ENCODE measurements at regions not wholly inside any gene's neighbourhood (a gene's known extent, or its start where the extent isn't known, plus 50 kb on each side); places are given as distances from the start of the nearest gene placed in this dataset.

DNA sequence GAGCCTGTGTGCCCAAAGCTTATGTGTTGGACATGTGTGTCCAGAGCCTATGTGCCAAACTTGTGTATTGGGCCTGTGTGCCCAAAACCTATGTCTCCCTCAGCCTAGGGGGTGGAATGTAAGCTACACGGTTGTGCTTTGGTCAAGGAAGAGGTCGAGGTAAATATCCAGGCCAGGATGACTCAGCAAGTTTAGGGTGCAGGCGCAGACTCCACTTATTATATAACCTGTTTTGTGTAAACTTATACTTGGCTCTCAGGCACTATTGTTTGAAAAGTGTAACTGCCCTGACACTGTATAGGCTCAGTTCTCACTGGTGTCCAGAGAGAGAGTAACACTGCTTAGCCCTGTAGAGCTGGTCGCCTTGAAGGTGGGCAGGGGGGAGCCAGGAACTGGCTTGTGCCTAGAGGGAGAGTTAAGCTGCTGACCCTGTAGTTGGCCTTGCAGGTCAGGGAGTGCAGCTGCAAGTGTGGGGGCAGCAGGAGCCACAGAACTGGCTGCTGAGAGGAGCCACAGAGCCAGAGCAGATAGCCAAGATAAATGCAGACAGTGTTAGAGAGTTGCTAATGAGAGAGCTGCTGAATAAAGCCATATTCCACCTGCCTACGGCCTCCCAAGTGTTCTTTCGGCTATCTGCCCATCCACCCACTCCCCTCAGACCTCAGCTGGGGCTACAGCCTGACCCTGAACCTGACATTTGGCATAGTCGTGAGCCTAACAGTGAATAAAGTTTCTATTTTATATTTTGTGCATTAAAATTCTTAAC, 517.2 kb upstream of the SLITRK1 start:
- TF ChIP-seq, protein P1, sequence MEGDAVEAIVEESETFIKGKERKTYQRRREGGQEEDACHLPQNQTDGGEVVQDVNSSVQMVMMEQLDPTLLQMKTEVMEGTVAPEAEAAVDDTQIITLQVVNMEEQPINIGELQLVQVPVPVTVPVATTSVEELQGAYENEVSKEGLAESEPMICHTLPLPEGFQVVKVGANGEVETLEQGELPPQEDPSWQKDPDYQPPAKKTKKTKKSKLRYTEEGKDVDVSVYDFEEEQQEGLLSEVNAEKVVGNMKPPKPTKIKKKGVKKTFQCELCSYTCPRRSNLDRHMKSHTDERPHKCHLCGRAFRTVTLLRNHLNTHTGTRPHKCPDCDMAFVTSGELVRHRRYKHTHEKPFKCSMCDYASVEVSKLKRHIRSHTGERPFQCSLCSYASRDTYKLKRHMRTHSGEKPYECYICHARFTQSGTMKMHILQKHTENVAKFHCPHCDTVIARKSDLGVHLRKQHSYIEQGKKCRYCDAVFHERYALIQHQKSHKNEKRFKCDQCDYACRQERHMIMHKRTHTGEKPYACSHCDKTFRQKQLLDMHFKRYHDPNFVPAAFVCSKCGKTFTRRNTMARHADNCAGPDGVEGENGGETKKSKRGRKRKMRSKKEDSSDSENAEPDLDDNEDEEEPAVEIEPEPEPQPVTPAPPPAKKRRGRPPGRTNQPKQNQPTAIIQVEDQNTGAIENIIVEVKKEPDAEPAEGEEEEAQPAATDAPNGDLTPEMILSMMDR (conservative IDR thresholded peaks at IDR 0.05) = no peak

DNA sequence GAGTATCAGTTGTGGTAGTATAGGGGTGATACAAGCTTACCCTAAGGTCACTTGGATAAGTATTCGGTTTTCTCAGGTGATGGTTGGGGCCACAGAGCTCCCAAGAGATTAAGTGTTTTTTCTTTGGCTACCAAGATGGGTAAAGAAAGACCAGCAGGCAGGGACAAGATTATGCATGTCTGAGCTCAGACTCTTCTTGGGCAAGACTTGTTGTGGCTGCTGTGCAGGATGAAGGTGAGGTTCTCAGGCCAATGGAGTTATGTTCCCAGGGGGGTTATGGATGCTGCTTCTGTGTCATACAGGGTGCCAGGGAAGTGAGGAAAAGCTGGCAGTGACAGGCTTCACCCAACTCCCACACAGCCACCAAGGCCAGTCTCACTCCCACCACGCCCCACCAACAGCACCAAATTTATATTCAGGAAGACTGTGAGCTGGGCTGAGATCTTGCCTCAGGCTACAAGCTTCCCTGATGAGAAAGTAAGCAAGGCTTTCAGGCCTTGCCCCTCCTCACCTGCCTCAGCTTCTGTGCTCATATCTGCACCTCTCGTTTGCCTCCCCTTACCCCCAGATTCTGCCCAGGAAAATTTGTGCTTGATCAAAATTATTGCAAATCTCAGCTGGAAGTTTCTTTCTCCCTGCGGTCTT, 511.8 kb upstream of the SLITRK1 start:
- H3K27ac ChIP-seq = no peak overlapping the region
- TF ChIP-seq, protein P1 (conservative IDR thresholded peaks at IDR 0.05) = no peak

More for the DNA sequence above, 517.2 kb upstream of the SLITRK1 start:
- no peak overlapping the region for H3K27ac ChIP-seq

- TF ChIP-seq, protein P1 (conservative IDR thresholded peaks at IDR 0.05) = no peak
- H3K27ac ChIP-seq = no peak overlapping the region
These were observed 498.6 kb upstream of the SLITRK1 start for GRCh38 chr13:84380866-84381265.

GRCh38 chr13:84377106-84377505, 494.8 kb upstream of the SLITRK1 start:
- TF ChIP-seq, protein P1 (conservative IDR thresholded peaks at IDR 0.05) = no peak

GRCh38 chr13:84366506-84366905, 484.2 kb upstream of the SLITRK1 start:
- TF ChIP-seq, protein P1 (conservative IDR thresholded peaks at IDR 0.05) = no peak

More at GRCh38 chr13:84377106-84377505, 494.8 kb upstream of the SLITRK1 start:
- no peak overlapping the region for H3K27ac ChIP-seq

DNA sequence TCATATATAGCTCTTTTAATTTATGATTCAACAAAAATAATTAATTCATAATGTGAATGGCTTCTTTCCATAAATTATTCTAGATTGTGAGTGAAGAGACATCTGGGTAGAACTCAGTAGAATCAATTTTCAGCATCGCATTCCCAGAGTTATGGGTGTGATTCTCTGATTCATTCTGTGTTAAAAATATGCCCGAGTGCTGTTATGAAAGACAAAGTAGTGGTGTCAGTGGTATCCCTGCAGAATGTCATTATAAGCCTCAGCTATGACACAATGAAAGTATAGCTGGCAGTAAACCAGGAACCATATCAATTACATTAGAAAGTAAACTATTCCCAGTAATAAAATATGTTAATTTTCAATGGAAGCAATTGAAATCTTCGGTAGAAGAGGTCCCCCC, 480.5 kb upstream of the SLITRK1 start:
- H3K27ac ChIP-seq = no peak overlapping the region
- TF ChIP-seq, protein P1 (conservative IDR thresholded peaks at IDR 0.05) = no peak

More at GRCh38 chr13:84366506-84366905, 484.2 kb upstream of the SLITRK1 start:
- H3K27ac ChIP-seq = no peak overlapping the region

- TF ChIP-seq, protein P1 (conservative IDR thresholded peaks at IDR 0.05) = no peak
- H3K27ac ChIP-seq = no peak overlapping the region
These were observed 478.5 kb upstream of the SLITRK1 start for GRCh38 chr13:84360822-84361221.

Data from VCaP (cell line).